ENCODE measurements at regions not wholly inside any gene's neighbourhood (a gene's known extent, or its start where the extent isn't known, plus 50 kb on each side); places are given as distances from the start of the nearest gene placed in this dataset.

- no peak overlapping the region for H3K9ac ChIP-seq (ENCODE audit: control insufficient read depth, extremely low read depth, insufficient read depth, low read length)
- H2AFZ ChIP-seq (ENCODE audit: control insufficient read depth, low read length) = no peak overlapping the region
- FAIRE-seq (no peak), DNase-seq (ENCODE audit: low read depth, low spot score) (no peak)
- no peak overlapping the region for H3K27ac ChIP-seq (ENCODE audit: control insufficient read depth, insufficient read depth, low read length)
- no peaks in the 10 kb centered on the region for H3K9me3 ChIP-seq (ENCODE audit: control insufficient read depth, low read depth, low read length)
- H3K27me3 ChIP-seq (ENCODE audit: control insufficient read depth, extremely low read depth, insufficient read depth, low read length) = no peaks in the 10 kb centered on the region
- H3K4me1 ChIP-seq (ENCODE audit: control insufficient read depth, extremely low read depth, insufficient read depth, low read length) = no peaks in the 10 kb centered on the region
- dilution Hi-C loops (cut with MboI; ENCODE audit: extremely low pct_ligation_motif_present, low sequenced_read_pairs) = no loop called here
- no peaks in the 10 kb centered on the region for H3K79me2 ChIP-seq (ENCODE audit: control insufficient read depth, insufficient read depth, low read length)
- no peaks in the 10 kb centered on the region for H3K36me3 ChIP-seq (ENCODE audit: control insufficient read depth in 2 of 2, extremely low read depth in 1 of 2, insufficient read depth in 2 of 2, low read length in 2 of 2)
- no peak overlapping the region for H3K4me2 ChIP-seq (ENCODE audit: control insufficient read depth, extremely low read depth, insufficient read depth, low read depth, low read length)
- no peak overlapping the region for H3K4me3 ChIP-seq (ENCODE audit: control insufficient read depth in 2 of 3, extremely low read depth in 1 of 3, insufficient read depth in 2 of 3, low read depth in 1 of 3, low read length in 3 of 3)
- TF ChIP-seq CTCF (optimal IDR thresholded peaks at IDR 0.05 in 1 of 3, IDR thresholded peaks at IDR 0.05 in 1 of 3, conservative IDR thresholded peaks at IDR 0.05 in 1 of 3; ENCODE audit: extremely low read depth in 1 of 3, insufficient read depth in 2 of 3, low read length in 3 of 3) = no peak
- no peak for TF ChIP-seq EZH2 (IDR thresholded peaks at IDR 0.05; ENCODE audit: low read length)
- H4K20me1 ChIP-seq (ENCODE audit: control insufficient read depth, extremely low read depth, insufficient read depth, low read length) = no peaks in the 10 kb centered on the region
- H3K9me1 ChIP-seq (ENCODE audit: control insufficient read depth, extremely low read depth, insufficient read depth, low read length) = no peaks in the 10 kb centered on the region
These were observed 935.9 kb upstream of the EPHA5 start for GRCh38 chr4:66606215-66606614.

DNA sequence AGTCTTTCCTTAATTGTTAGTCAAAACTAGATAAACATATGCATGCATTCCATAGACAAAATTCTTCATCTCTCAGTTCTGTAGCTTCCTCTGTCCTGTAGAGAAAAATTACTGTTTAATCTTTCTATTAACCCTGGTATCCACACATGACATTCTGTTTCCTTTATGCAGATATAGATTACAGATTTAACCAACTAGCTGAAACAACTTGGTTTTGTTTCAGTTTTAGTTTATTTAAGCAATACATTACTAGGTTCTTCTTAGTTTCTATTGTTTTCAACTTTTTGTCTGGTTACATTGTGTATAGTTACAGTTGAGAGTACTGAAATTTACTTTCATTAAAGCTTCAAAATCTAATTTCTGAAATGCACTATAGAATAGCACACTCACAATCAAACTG is 933.9 kb upstream of the EPHA5 start:
- no peaks in the 10 kb centered on the region for H3K9me3 ChIP-seq (ENCODE audit: control insufficient read depth, low read depth, low read length)
- no peaks in the 10 kb centered on the region for H4K20me1 ChIP-seq (ENCODE audit: control insufficient read depth, extremely low read depth, insufficient read depth, low read length)
- H3K4me3 ChIP-seq (ENCODE audit: control insufficient read depth in 2 of 3, extremely low read depth in 1 of 3, insufficient read depth in 2 of 3, low read depth in 1 of 3, low read length in 3 of 3) = no peak overlapping the region
- TF ChIP-seq CTCF (optimal IDR thresholded peaks at IDR 0.05 in 1 of 3, IDR thresholded peaks at IDR 0.05 in 1 of 3, conservative IDR thresholded peaks at IDR 0.05 in 1 of 3; ENCODE audit: extremely low read depth in 1 of 3, insufficient read depth in 2 of 3, low read length in 3 of 3) = no peak
- no peak for TF ChIP-seq EZH2 (IDR thresholded peaks at IDR 0.05; ENCODE audit: low read length)
- no peak overlapping the region for H3K9ac ChIP-seq (ENCODE audit: control insufficient read depth, extremely low read depth, insufficient read depth, low read length)
- H3K9me1 ChIP-seq (ENCODE audit: control insufficient read depth, extremely low read depth, insufficient read depth, low read length) = no peaks in the 10 kb centered on the region
- no peaks in the 10 kb centered on the region for H3K36me3 ChIP-seq (ENCODE audit: control insufficient read depth in 2 of 2, extremely low read depth in 1 of 2, insufficient read depth in 2 of 2, low read length in 2 of 2)
- no peak overlapping the region for H2AFZ ChIP-seq (ENCODE audit: control insufficient read depth, low read length)
- H3K27ac ChIP-seq (ENCODE audit: control insufficient read depth, insufficient read depth, low read length) = no peak overlapping the region
- H3K79me2 ChIP-seq (ENCODE audit: control insufficient read depth, insufficient read depth, low read length) = no peaks in the 10 kb centered on the region
- DNase-seq (ENCODE audit: low read depth, low spot score) (no peak), FAIRE-seq (no peak)
- H3K27me3 ChIP-seq (ENCODE audit: control insufficient read depth, extremely low read depth, insufficient read depth, low read length) = no peaks in the 10 kb centered on the region
- H3K4me2 ChIP-seq (ENCODE audit: control insufficient read depth, extremely low read depth, insufficient read depth, low read depth, low read length) = no peak overlapping the region
- no peaks in the 10 kb centered on the region for H3K4me1 ChIP-seq (ENCODE audit: control insufficient read depth, extremely low read depth, insufficient read depth, low read length)
- dilution Hi-C loops (cut with MboI; ENCODE audit: extremely low pct_ligation_motif_present, low sequenced_read_pairs) = no loop called here

Measured in keratinocyte (primary cell).